Astrocyte (in vitro differentiated cells and primary cell): ENCODE measurements at regions not wholly inside any gene's neighbourhood (a gene's known extent, or its start where the extent isn't known, plus 50 kb on each side); places are given as distances from the start of the nearest gene placed in this dataset.

Experiments used
- CTCF ChIP-seq: IDR thresholded peaks from 2 replicates; pipeline ENCODE4 v1.5.1; 2011; ENCODE audit warnings: low read depth, mild to moderate bottlenecking, inconsistent platforms, low read length, moderate library complexity; ENCODE audit not compliant: insufficient read depth
- EZH2 ChIP-seq: IDR thresholded peaks from 2 replicates; pipeline ENCODE4 v1.6.1; 2012; ENCODE audit warnings: mild to moderate bottlenecking, low read length, inconsistent platforms; ENCODE audit not compliant: insufficient read depth

GRCh38 chr6:19331089-19331488 lies 506.1 kb upstream of the ID4 start:
- TF ChIP-seq CTCF (no peak), EZH2 (no peak)
